HepG2 (cell line): ENCODE measurements at regions not wholly inside any gene's neighbourhood (a gene's known extent, or its start where the extent isn't known, plus 50 kb on each side); places are given as distances from the start of the nearest gene placed in this dataset.

Source experiments
- AFF4 ChIP-seq: sonication (generic); formaldehyde crosslinking; IDR thresholded peaks from 2 replicates; pipeline ENCODE4 v1.4.0; 2020; ENCODE audit warnings: missing genetic modification reagents
- CTCF ChIP-seq: sonication (generic); formaldehyde crosslinking; IDR thresholded peaks from 2 replicates; pipeline ENCODE4 v1.5.0; 2020; ENCODE audit warnings: mild to moderate bottlenecking, missing genetic modification reagents, moderate library complexity
- DMTF1 ChIP-seq: sonication (generic); formaldehyde crosslinking; IDR thresholded peaks from 2 replicates; pipeline ENCODE4 v1.4.0; 2020; ENCODE audit warnings: mild to moderate bottlenecking, missing genetic modification reagents
- IRF2 ChIP-seq: IDR thresholded peaks from 2 replicates; pipeline ENCODE4 v1.6.1; 2018; ENCODE audit warnings: missing genetic modification reagents, missing compliant biosample characterization
- KDM5A ChIP-seq: fragments of 200-600 bp; sonication (generic); IDR thresholded peaks from 2 replicates; pipeline ENCODE4 v1.7.0; 2018; ENCODE audit warnings: antibody characterized with exemption, mild to moderate bottlenecking, low read length, borderline replicate concordance
- MXD1 ChIP-seq: sonication (generic); formaldehyde crosslinking; IDR thresholded peaks from 2 replicates; pipeline ENCODE4 v1.4.0; 2020; ENCODE audit warnings: mild to moderate bottlenecking, missing genetic modification reagents
- NR2C2 ChIP-seq: sonication (generic); formaldehyde crosslinking; IDR thresholded peaks from 2 replicates; pipeline ENCODE4 v1.4.0; 2020; ENCODE audit warnings: missing genetic modification reagents, mild to moderate bottlenecking, moderate library complexity, borderline replicate concordance
- RFX5 ChIP-seq: IDR thresholded peaks from 2 replicates; pipeline ENCODE4 v1.6.1; 2011; ENCODE audit warnings: low read depth, low read length, improper control_type of control experiment
- SMC3 ChIP-seq: IDR thresholded peaks from 2 replicates; pipeline ENCODE4 v1.6.1; 2011; ENCODE audit warnings: low read length, improper control_type of control experiment
- TCF7 ChIP-seq: sonication (generic); IDR thresholded peaks from 2 replicates; pipeline ENCODE4 v1.6.1; 2016; ENCODE audit warnings: antibody characterized with exemption, low read depth
- ZNF33A ChIP-seq: sonication (generic); formaldehyde crosslinking; IDR thresholded peaks from 2 replicates; pipeline ENCODE4 v1.5.1; 2020; ENCODE audit warnings: missing genetic modification reagents, mild to moderate bottlenecking, moderate library complexity, borderline replicate concordance
- ZNF512B ChIP-seq: sonication (generic); formaldehyde crosslinking; IDR thresholded peaks from 2 replicates; pipeline ENCODE4 v1.5.1; 2020; ENCODE audit warnings: missing genetic modification reagents, mild to moderate bottlenecking, borderline replicate concordance

- TF ChIP-seq NR2C2 (no peak), ZNF33A (CRISPR knock-in tag) (no peak), SMC3 (no peak), MXD1 (no peak), IRF2 (no peak), CTCF (CRISPR knock-in tag) (no peak), ZNF512B (no peak), TCF7 (no peak), KDM5A (no peak), DMTF1 (CRISPR knock-in tag) (no peak), AFF4 (no peak), RFX5 (no peak)
Observed at GRCh38 chr12:70060634-70061033, 182.6 kb upstream of the CNOT2 start.
